DMS153 (cell line): ENCODE measurements at regions not wholly inside any gene's neighbourhood (a gene's known extent, or its start where the extent isn't known, plus 50 kb on each side); places are given as distances from the start of the nearest gene placed in this dataset.
"Not testable (repeated sequence)": the region's sequence is repeated elsewhere in the genome, so short reads cannot be mapped to it uniquely, and the experiment has no call there.

Source experiments
- DNase-seq: peaks from one replicate; lab custom pipeline; 2025; lab: John Stamatoyannopoulos, UW

DNA sequence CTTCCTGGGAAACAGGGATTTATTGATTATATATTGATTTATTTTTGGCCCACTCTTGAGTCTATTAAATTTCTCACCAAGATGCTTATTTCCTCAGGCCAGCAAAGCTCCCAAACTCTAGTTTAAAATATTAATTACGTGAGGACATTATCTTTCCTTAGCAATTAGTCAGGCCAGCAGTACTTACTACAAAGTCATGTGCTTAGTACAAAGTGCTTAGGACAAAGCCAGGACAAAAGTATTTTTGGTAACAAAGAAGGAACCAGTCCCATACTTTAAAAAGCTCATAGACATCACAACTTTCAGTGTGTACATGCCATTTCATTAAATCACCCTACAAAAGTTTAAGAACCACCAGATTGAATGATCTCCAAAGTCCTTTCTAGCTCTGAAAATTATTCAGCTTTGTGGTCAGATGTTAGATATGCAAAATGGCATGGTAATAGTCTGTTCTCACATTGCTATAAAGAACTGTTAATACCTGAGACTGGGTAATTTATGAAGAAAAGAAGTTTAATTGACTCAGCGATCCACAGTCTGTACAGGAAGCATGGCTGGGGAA lies 94.7 kb upstream of the PWP1 start:
- no peak for DNase-seq

GRCh38 chr12:107593713-107594381 lies 91.8 kb upstream of the PWP1 start:
- no peak for DNase-seq

- no peak for DNase-seq
Measured at GRCh38 chr12:107594995-107595394, 90.6 kb upstream of the PWP1 start.

DNA sequence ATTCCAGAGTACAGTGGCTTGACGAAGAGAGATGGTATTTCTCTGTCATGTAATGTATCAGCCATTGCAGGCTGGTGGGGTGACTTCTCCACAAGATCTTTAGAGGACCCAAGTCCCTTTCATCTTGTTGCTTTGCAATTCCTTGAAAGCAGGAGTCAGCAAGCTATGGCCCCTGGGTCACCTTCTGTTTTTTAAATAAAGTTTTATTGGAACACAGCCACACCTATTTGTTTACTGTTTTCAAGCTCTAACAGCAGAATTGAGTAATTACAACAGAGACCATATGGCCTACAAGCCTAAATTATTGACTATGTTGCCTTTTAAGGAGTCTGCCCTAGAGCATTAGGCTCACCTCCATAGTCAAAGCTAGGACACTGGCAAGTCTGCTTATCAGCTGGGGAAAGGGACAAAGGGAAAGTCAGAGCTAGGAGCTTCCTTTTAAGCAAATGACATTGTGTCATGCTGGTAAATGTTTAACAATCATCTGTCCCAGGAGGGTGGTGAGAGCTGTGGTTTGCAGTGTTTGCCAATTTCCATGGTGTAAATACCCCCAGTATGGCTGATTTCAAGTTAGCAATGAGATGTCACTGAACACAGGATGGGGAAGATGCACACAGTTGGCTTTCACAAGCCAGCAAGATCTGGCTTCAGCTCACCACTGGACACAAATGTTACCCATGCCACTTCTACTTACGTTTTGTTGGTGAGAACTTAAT lies 87.7 kb upstream of the PWP1 start:
- no peak for DNase-seq

DNA sequence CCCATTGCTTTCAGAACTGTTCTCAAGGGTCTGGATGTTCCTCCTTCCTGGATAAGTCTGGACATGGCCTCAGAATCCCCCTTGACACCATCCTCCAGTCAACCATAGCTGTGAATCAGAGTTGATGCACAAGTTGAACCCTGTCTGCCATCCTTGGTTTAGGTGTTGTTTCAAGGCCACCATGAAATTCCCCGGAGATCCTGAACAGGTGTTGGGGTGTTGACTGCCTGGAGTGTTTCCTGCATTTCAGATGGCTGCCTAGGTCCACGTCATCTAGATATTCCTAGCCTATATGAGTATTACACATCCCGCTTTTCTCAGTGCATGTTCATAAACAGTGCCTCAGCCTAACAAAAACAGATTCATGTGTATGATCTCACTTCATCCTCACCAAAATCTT lies 86.7 kb upstream of the PWP1 start:
- DNase-seq: no peak

DNA sequence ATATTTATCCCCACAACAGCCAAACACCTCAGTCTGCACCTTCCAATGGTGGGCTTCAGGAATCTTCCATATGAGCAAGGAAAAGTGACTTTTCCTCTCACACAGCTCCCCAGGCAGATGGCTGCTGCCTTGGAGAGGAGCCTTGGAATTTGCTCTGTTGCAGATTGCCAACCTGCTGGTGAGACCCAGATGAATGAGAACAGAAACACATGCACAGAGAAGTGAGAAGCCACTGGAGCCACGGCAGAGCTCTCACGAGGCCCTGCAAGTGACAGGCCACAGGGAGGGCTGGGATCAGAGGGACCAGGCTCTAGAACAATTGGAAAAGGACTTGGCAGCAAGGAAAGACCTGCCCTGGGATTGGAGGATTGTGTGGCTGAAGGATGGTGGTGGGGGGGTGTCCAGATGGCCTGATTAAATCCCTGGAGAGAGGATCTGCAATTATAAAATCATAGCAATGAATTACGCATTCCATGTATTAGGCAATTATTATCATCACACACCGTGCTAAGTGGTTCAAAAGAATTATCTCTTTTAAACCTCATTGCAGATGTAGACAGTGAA lies 84.9 kb upstream of the PWP1 start:
- no peak for DNase-seq

DNA sequence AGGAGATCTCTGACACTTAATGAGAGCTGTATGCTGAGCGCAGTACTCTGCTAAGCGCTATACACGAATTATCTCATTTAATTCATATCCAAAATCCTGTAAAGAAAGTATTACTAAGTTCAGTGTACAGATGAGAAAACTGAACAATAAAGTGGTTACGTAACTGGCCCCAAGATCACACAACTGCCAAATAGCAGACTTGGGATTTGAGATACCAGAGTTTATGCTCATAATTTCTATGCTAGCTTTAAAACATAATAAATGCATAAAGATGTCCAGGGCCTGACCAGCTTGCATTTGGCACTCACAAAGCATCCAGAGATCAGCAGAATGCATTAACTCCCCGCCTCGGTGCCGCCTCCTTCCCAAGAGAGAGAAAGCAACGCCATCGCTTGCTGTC lies 83.2 kb upstream of the PWP1 start:
- no peak for DNase-seq

- DNase-seq: no peak
Measured at GRCh38 chr12:107605293-107605692, 80.3 kb upstream of the PWP1 start.

DNA sequence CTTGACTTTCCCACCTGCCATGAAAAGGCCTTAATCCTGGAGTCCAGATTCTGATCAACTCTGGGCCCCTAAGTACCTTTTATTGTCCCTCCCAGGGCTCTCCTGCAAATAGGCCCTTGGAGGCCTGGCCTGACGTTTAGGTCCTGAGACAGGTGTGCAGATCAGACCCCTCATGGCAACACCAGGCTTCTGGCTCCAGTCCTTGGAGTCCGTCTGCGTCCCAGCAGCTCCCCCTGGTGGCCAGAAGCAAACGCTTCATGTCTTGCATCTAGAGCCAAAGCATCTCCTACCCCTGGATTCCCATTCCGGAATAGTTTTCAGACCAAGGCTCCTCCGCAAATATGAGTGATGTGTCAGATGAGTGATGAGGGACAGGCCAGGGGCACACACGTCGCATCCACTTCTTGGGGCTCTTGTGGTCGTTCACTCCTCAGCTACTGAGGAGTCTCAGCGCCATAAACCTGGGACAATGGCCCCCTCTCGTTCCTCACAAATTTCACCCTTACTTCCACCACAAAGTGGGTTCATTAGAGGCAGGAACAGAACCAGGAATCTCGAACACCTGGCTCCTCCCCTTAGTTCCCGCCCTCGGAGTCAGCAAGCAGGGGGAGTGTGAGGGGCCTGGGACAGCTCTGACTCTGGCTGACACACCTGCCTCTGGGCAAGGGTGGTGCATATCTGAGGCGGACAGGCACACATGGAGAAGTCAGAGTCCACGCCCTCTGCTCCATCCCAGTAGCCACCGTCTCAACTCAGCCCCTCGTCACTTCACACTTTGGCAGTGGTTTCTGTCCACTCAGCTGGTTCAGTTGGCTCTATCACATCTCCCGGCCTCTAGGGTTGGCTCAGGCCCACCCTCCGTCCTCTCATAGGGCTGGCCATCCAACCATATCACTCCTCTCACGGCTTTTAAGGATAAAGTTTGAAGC lies 77.9 kb upstream of the PWP1 start:
- DNase-seq: peak; percentile 71

- DNase-seq: not testable (repeated sequence)
Measured at GRCh38 chr12:107608779-107609178, 76.8 kb upstream of the PWP1 start.

DNA sequence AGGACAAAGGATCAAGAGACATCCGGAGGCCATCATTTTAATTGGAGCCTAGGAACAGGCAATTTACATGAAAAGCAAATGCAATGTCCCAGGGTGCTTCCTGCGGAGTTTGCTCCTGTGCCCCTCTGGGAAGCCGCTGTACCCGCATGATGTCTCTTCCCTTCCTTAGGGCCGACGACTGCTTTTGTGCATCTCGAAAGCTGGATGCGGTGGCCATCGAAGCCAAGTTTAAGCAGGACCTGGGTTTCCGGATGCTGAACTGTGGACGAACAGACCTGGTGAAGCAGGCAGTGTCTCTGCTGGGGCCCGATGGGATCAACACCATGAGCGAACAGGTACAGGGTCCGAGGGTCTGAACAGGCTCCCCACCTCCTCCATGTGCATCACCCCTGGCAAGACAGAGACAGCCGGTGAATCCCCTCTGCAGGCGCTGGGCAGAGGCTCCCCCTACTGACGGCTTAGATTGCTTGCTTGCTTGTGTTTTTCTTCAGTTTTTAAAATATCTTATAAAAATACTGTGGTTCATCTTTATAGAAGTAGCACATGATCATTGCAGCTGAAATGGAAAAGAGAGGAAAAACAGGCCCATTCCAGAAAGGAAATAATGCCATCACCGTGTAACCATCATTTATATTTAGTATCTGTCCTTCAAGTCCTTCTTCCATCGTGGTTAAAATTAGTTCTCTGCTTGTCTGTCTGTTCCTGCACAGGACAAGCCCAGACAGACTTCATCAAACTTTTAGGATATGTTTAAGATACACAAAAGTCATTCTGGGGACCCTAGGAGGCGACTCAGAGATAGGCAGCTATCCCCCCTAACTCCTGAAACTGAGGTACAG lies 75.4 kb upstream of the PWP1 start:
- DNase-seq: no peak

DNA sequence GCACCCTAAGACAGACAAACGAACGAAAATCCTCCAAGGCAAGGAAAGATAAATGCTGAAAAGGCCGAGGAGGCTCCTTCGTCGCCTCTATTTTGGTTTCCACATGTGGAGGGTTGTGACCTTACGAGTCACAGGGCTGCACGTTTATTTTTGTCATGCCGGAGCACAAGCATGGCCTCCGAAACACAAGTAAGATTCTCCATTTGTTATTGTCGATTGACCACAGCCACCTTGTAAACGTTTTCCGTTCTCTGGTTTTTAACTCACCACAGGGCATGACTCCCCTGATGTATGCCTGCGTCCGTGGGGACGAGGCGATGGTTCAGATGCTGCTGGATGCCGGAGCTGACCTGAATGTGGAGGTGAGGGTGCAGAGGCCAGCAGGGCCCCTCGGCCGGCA lies 73.1 kb upstream of the PWP1 start:
- DNase-seq: no peak

DNA sequence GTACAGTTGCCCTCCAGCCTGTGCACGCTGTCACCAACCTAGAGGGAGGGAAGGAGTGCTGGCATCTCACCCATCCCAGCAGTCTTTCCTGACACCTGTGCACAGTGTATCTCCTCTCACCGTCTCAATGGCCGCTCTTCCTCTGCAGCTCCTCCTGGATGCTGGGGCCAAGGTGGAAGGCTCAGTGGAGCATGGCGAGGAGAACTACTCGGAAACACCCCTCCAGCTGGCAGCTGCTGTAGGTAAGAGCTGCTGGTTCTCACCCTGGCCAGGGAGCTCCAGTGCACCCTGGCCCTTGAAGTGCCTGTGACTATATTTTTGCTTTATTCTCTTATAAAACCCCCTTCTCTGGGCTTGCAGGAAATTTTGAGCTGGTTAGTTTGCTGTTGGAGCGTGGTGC lies 68.7 kb upstream of the PWP1 start:
- DNase-seq: no peak

GRCh38 chr12:107618106-107618505 lies 67.5 kb upstream of the PWP1 start:
- DNase-seq: no peak

DNA sequence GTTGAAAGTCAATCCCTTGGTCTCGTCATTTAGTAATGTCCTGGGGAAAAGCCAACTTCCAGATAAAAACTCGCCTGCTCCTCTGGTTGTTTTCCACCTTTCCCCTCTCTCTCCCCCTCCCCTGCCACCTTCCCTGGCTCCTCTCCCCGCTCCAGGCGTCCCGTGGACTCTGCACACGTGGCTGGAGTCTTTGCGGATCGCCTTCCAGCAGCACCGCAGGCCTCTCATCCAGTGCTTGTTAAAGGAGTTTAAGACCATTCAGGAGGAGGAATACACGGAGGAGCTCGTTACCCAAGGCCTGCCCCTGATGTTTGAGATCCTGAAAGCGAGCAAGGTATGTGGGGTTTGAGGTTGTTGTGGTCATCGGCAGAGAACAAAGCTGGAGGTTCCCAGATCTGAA lies 65.8 kb upstream of the PWP1 start:
- DNase-seq: no peak

DNA sequence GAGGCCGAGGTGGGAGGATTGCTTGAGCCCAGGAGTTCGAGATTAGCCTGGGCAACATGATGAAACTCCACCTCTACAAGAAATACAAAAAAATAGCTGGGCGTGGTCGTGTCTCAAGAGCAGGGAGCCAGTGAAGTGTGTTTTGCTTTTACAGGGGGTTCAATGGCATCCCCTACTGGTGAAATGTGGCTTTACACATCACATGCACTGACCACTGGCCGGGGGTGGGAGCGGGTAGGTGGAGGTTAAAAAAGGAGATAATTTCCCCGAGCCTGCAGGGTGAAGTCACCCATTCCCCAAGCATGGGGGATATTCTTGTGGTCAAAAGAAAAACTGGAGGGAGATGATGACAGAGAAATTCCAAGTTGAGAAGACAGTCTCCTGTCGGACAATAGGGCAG lies 63.6 kb upstream of the PWP1 start:
- no peak for DNase-seq

DNA sequence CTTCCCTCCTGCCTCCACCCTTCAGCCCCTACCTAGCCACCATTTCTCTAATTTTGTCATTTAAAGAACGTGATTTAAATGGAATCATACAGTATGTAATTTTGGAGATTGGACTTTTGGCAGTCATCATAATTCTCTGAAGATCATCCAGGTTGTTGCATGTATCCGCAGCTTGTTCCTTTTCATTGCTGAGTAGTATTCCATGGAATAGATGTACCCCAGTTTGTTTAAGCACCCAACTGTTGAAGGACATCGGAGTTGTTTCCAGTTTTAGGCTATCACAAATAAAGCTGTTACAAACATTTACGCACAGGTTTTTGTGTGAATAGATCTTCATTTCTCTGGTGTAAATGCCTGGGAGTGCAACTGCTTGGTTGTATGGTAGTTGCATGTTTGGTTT lies 61.1 kb upstream of the PWP1 start:
- DNase-seq: no peak

GRCh38 chr12:107631715-107632114 lies 53.9 kb upstream of the PWP1 start:
- DNase-seq: no peak

- no peak for DNase-seq
Measured at GRCh38 chr12:107632246-107632645, 53.4 kb upstream of the PWP1 start.

GRCh38 chr12:107634530-107634929 lies 51.1 kb upstream of the PWP1 start:
- no peak for DNase-seq

DNA sequence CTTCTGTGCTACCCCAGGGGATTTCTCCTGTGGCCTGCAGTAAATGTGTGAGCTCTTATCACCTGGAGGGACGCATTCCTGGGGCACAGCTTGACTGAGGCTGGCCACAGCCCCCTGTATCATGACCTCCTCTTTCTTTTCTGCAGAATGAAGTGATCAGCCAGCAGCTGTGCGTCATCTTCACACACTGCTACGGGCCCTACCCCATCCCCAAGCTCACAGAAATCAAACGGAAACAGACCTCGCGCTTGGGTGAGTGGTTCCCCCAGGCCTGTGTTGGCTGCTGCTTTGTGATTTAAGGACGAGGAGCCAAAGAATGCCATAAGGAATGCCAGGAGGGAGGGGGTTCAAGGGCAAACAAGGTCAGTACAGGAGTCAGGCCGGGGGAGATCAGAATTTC lies 50.5 kb upstream of the PWP1 start:
- DNase-seq: no peak
